Smooth muscle cell (in vitro differentiated cells): ENCODE measurements at regions not wholly inside any gene's neighbourhood (a gene's known extent, or its start where the extent isn't known, plus 50 kb on each side); places are given as distances from the start of the nearest gene placed in this dataset.

Experiments
- DNase-seq: peaks from one replicate; lab custom pipeline; 2025; ENCODE audit not compliant: unreplicated experiment; lab: John Stamatoyannopoulos, UW
- H2AFZ ChIP-seq: fragments of 200-600 bp; sonication (generic); 2 replicates; pipeline ENCODE4 v1.6.0; 2016; ENCODE audit warnings: antibody characterized with exemption, low read depth, mild to moderate bottlenecking
- H3F3A ChIP-seq: fragments of 200-600 bp; sonication (generic); 2 replicates; pipeline ENCODE4 v1.6.0; 2017; ENCODE audit warnings: antibody characterized with exemption, low read depth
- H3K27ac ChIP-seq: fragments of 200-600 bp; sonication (generic); 2 replicates; pipeline ENCODE4 v1.5.1; 2016; ENCODE audit warnings: low read depth, mild to moderate bottlenecking
- H3K27me3 ChIP-seq: fragments of 200-600 bp; sonication (generic); 2 replicates; pipeline ENCODE4 v1.6.1; 2016; ENCODE audit warnings: low read depth, mild to moderate bottlenecking
- H3K36me3 ChIP-seq: fragments of 200-600 bp; sonication (generic); 2 replicates; pipeline ENCODE4 v1.5.1; 2016; ENCODE audit warnings: low read depth
- H3K4me1 ChIP-seq: fragments of 200-600 bp; sonication (generic); 2 replicates; pipeline ENCODE4 v1.5.1; 2016; ENCODE audit warnings: low read depth
- H3K4me2 ChIP-seq: fragments of 200-600 bp; sonication (generic); 2 replicates; pipeline ENCODE4 v1.6.0; 2016; ENCODE audit warnings: mild to moderate bottlenecking
- H3K4me3 ChIP-seq: fragments of 200-600 bp; sonication (generic); 2 replicates; pipeline ENCODE4 v1.5.1; 2016; ENCODE audit warnings: mild to moderate bottlenecking
- H3K79me2 ChIP-seq: fragments of 200-600 bp; sonication (generic); 2 replicates; pipeline ENCODE4 v1.6.0; 2016; ENCODE audit warnings: low read depth, mild to moderate bottlenecking
- H3K9ac ChIP-seq: fragments of 200-600 bp; sonication (generic); 2 replicates; pipeline ENCODE4 v1.6.0; 2016; ENCODE audit warnings: low read depth
- H3K9me3 ChIP-seq: fragments of 200-600 bp; sonication (generic); replicated peaks from 2 replicates; pipeline ENCODE4 v1.5.1; 2016; ENCODE audit warnings: low read depth
- H4K20me1 ChIP-seq: fragments of 200-600 bp; sonication (generic); 2 replicates; pipeline ENCODE4 v1.6.0; 2016; ENCODE audit warnings: low read depth
- WGBS: methylation state at CpG from one replicate; pipeline ENCODE4 v1.1.7; 2016; ENCODE audit warnings: low lambda C conversion rate; 5-methylcytosine and 5-hydroxymethylcytosine counted together
- TF ChIP-seq, protein P1 (sequence below): fragments of 200-600 bp; sonication (generic); IDR thresholded peaks from 2 replicates; pipeline ENCODE4 v1.5.1; 2017; ENCODE audit warnings: borderline replicate concordance, mild to moderate bottlenecking, antibody characterized with exemption; ENCODE audit not compliant: insufficient read depth, poor library complexity, severe bottlenecking

DNA sequence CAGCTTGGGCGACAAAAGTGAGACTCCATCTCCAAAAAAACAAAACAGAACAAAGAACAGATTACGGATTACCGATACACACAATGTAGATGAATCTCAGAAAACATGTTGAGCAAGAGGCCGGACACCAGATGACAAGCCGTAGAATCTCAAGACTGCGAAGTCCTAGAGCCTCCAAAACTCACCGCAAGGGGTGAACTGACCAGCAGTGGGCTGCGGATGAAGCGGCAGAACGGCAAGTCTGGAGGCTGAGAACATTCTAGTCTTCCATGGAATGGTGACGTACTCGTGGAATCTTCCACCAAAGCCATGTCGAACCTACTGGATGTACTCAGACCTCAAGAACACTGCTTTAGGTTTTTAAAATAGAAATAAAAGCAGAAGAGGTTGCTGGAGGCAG, 198.8 kb downstream of the NDUFA10 start:
- TF ChIP-seq, protein P1, sequence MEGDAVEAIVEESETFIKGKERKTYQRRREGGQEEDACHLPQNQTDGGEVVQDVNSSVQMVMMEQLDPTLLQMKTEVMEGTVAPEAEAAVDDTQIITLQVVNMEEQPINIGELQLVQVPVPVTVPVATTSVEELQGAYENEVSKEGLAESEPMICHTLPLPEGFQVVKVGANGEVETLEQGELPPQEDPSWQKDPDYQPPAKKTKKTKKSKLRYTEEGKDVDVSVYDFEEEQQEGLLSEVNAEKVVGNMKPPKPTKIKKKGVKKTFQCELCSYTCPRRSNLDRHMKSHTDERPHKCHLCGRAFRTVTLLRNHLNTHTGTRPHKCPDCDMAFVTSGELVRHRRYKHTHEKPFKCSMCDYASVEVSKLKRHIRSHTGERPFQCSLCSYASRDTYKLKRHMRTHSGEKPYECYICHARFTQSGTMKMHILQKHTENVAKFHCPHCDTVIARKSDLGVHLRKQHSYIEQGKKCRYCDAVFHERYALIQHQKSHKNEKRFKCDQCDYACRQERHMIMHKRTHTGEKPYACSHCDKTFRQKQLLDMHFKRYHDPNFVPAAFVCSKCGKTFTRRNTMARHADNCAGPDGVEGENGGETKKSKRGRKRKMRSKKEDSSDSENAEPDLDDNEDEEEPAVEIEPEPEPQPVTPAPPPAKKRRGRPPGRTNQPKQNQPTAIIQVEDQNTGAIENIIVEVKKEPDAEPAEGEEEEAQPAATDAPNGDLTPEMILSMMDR = no peak
- H3F3A ChIP-seq = no peaks in the 10 kb centered on the region
- no peak for DNase-seq
- H3K79me2 ChIP-seq = no peaks in the 10 kb centered on the region
- H3K4me3 ChIP-seq = no peak overlapping the region
- no peak overlapping the region for H2AFZ ChIP-seq
- H3K9ac ChIP-seq = no peak overlapping the region
- no peak overlapping the region for H3K4me2 ChIP-seq
- H3K36me3 ChIP-seq = no peaks in the 10 kb centered on the region
- H4K20me1 ChIP-seq = no peaks in the 10 kb centered on the region
- H3K9me3 ChIP-seq = no peaks in the 10 kb centered on the region
- no peak overlapping the region for H3K27ac ChIP-seq
- no peaks in the 10 kb centered on the region for H3K4me1 ChIP-seq
- no peaks in the 10 kb centered on the region for H3K27me3 ChIP-seq
- 96% methylated on average over 13 of the region's 13 CpGs for WGBS

DNA sequence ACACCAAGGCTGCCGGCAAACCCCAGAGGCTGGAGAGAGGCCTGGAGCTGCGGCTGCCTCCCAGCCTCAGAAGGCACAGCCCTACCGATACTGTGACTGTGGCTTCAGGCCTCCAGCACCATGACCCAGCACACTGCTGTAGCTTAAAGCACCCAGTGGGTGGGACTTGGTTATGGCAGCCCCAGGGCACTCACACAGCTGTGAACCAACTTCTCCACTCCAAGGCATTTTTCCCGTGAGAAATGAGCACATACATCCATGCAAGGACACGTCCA, 199.5 kb downstream of the NDUFA10 start:
- Histone ChIP-seq H3K4me2 (no peak overlapping the region), H3K4me3 (no peak overlapping the region), H3F3A (no peaks in the 10 kb centered on the region), H3K27ac (no peak overlapping the region), H2AFZ (no peak overlapping the region), H3K9me3 (no peaks in the 10 kb centered on the region), H3K4me1 (no peaks in the 10 kb centered on the region), H3K79me2 (no peaks in the 10 kb centered on the region), H4K20me1 (no peaks in the 10 kb centered on the region), H3K27me3 (no peaks in the 10 kb centered on the region), H3K9ac (no peak overlapping the region), H3K36me3 (no peaks in the 10 kb centered on the region)
- no peak for DNase-seq
- TF ChIP-seq, protein P1 = no peak
- 97% methylated on average over 5 of the region's 5 CpGs for WGBS

DNA sequence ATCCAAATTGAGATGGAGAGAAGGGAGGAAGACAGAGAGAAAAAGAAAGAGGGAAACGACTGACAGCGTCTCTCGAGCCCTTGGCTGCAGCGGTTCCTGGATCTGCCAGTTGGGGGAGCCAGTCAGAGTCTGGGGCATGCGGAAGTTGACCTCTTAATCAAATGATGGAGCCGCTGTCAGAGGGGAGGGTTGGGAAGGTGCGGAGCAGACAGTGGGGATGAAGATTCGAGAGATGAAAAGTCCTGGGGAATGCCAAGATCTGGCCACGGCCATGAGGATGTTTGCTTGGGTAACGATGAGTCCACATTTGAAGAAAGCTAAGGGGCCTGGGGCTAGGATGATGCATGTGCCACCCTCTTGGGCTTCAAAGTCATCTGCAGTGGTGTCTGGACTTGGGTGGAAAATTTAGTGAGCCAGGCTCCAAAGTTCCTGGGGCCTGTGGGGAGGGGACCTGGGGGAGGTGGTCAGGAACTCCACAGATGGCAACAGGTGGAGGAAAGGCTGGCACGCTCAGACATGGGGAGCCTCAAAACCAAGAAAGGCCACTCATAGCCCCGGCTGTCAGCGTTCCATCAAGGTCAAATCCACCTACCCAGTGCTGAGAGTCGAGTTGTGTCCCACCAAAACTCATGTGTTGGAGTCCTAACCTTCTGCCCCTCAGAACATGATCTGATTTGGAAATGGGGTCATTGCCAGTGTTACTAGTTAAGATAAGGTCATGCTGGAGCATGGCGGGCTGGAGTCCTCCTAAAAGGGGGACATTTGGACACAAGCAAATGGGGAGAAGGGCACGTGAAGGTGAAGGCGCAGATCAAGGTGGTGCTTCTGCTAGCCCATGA, 200.1 kb downstream of the NDUFA10 start:
- Histone ChIP-seq H3K4me3 (no peak overlapping the region), H3K9me3 (no peaks in the 10 kb centered on the region), H3F3A (no peaks in the 10 kb centered on the region), H3K4me2 (no peak overlapping the region), H3K36me3 (no peaks in the 10 kb centered on the region), H3K79me2 (no peaks in the 10 kb centered on the region), H3K9ac (no peak overlapping the region), H3K27ac (no peak overlapping the region), H3K27me3 (no peaks in the 10 kb centered on the region), H2AFZ (no peak overlapping the region), H3K4me1 (no peaks in the 10 kb centered on the region), H4K20me1 (no peaks in the 10 kb centered on the region)
- WGBS = 88% methylated on average over 17 of the region's 17 CpGs
- no peak for DNase-seq
- TF ChIP-seq, protein P1 = no peak
